AG09319 (cell line): ENCODE measurements at regions not wholly inside any gene's neighbourhood (a gene's known extent, or its start where the extent isn't known, plus 50 kb on each side); places are given as distances from the start of the nearest gene placed in this dataset.

ENCODE experiments used
- DNase-seq: peaks from one replicate; pipeline ENCODE4 v3.0.0-alpha.2; 2010; ENCODE audit warnings: low read depth; ENCODE audit errors: extremely low read depth
- CTCF ChIP-seq: IDR thresholded peaks from 2 replicates; pipeline ENCODE4 v1.5.1; 2011; ENCODE audit warnings: low read depth, mild to moderate bottlenecking, inconsistent platforms, low read length, moderate library complexity

GRCh38 chr12:19947344-19947743, 421.0 kb upstream of the PDE3A start:
- TF ChIP-seq CTCF, result no peak
- no peak for DNase-seq

- DNase-seq, result no peak
- no peak for TF ChIP-seq CTCF
Measured at GRCh38 chr12:19951664-19952063, 416.7 kb upstream of the PDE3A start.

- DNase-seq, result no peak
- no peak for TF ChIP-seq CTCF
Measured at GRCh38 chr12:19953734-19954133, 414.6 kb upstream of the PDE3A start.

- DNase-seq, result no peak
- TF ChIP-seq CTCF, result no peak
Measured at GRCh38 chr12:19954163-19954562, 414.2 kb upstream of the PDE3A start.

- DNase-seq, result no peak
- TF ChIP-seq CTCF, result no peak
Measured at GRCh38 chr12:19957308-19958125, 410.8 kb upstream of the PDE3A start.

- no peak for DNase-seq
- TF ChIP-seq CTCF, result no peak
Measured at GRCh38 chr12:19958389-19958788, 409.9 kb upstream of the PDE3A start.

GRCh38 chr12:19959353-19959752, 409.0 kb upstream of the PDE3A start:
- TF ChIP-seq CTCF, result no peak
- no peak for DNase-seq
